Mucosa of descending colon (tissue), 3 donors: ENCODE measurements at regions not wholly inside any gene's neighbourhood (a gene's known extent, or its start where the extent isn't known, plus 50 kb on each side); places are given as distances from the start of the nearest gene placed in this dataset.

Experiments used
- ATAC-seq: fragments of 200-7000 bp; cut with Tn5 transposase; one replicate; pipeline ENCODE4 v1.9.1; 2020; ENCODE audit warnings: mild to moderate bottlenecking, moderate library complexity
- DNase-seq, 3 donors: peaks; one replicate each; pipeline ENCODE4 v3.0.0-alpha.2; 2020
- H3K36me3 ChIP-seq: fragments of 200-600 bp; one replicate; pipeline ENCODE4 v1.8.0; 2021; ENCODE audit warnings: low read depth, mild to moderate bottlenecking
- H3K4me1 ChIP-seq: fragments of 200-600 bp; one replicate; pipeline ENCODE4 v1.8.0; 2021; ENCODE audit warnings: low read depth, mild to moderate bottlenecking
- H3K4me3 ChIP-seq: fragments of 200-600 bp; one replicate; pipeline ENCODE4 v1.8.0; 2021; ENCODE audit warnings: mild to moderate bottlenecking
- H3K9me3 ChIP-seq: fragments of 200-600 bp; one replicate; pipeline ENCODE4 v1.8.0; 2021; ENCODE audit warnings: mild to moderate bottlenecking
- intact Hi-C, 2 donors: fragments of 100-400 bp; cut with DNase I in 1 of 2; cut with micrococcal nuclease in 1 of 2; formaldehyde crosslinking; loops; one replicate each; pipeline versions ENCODE4 v1.11.0 to v1.11.1; 2022; cut with DNase I, micrococcal nuclease
- TF ChIP-seq, protein P1 (sequence below): fragments of 200-600 bp; IDR thresholded peaks from one replicate; pipeline ENCODE4 v1.8.0; 2022; ENCODE audit warnings: antibody characterized with exemption, mild to moderate bottlenecking
- donor health status: DM: no; HTN: no; CAD: no; lungs with moderate emphysema.
- donor health status: DM: no; HTN: no; CAD: no.
- donor health status: DM: no; HTN: yes; CAD: no.

DNA sequence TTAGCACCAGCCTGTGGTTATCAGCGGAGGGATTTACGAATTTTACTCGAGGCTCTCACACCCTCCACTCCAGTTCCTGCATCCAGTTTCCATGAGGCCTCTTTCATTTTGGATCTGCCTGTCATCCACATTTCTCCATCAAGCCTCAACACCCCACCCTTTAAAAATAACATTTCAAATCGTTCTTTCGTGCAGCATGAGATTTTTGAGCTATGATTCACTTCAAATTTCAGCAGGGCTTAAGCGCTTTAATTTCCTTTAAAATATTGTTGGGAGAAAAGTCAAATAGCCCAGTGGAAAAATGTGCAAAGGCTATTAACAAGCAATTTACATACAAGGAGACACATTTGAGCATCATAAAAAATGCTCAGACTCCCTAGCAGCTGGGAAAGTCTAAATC, 103.2 kb downstream of the MSX2 start:
- ATAC-seq, result no peak

DNA sequence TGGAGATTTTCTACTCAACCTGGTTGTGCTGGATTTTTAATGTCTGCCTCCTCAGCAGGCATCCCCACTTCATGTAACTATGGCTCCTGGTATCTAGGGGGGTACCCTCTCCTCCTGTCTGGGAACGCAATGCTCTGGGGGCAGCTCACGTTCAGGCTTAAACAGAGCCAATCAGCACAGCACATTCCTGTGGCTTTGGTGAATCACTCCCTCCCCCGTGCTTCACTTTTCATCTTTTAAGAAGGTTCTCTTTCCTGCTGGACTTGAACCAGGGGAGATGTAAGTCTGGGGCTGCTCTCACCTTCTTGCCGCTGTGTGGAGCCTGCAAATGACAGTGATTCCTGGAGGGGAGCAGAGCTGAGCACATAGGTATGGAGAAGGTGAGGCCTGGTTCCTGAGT, 101.2 kb downstream of the MSX2 start:
- no peaks in the 10 kb centered on the region for H3K36me3 ChIP-seq
- no peaks in the 10 kb centered on the region for H3K4me1 ChIP-seq
- intact Hi-C loops, result no loop called here
- TF ChIP-seq, protein P1, sequence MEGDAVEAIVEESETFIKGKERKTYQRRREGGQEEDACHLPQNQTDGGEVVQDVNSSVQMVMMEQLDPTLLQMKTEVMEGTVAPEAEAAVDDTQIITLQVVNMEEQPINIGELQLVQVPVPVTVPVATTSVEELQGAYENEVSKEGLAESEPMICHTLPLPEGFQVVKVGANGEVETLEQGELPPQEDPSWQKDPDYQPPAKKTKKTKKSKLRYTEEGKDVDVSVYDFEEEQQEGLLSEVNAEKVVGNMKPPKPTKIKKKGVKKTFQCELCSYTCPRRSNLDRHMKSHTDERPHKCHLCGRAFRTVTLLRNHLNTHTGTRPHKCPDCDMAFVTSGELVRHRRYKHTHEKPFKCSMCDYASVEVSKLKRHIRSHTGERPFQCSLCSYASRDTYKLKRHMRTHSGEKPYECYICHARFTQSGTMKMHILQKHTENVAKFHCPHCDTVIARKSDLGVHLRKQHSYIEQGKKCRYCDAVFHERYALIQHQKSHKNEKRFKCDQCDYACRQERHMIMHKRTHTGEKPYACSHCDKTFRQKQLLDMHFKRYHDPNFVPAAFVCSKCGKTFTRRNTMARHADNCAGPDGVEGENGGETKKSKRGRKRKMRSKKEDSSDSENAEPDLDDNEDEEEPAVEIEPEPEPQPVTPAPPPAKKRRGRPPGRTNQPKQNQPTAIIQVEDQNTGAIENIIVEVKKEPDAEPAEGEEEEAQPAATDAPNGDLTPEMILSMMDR, result no peak
- ATAC-seq, result no peak
- no peak for DNase-seq
- no peak overlapping the region for H3K4me3 ChIP-seq
- no peaks in the 10 kb centered on the region for H3K9me3 ChIP-seq

More for the DNA sequence above, 103.2 kb downstream of the MSX2 start:
- TF ChIP-seq, protein P1, result no peak
- Histone ChIP-seq H3K4me3 (no peak overlapping the region), H3K36me3 (no peaks in the 10 kb centered on the region), H3K9me3 (no peaks in the 10 kb centered on the region), H3K4me1 (no peaks in the 10 kb centered on the region)
- no peak for DNase-seq
- intact Hi-C loops, result no loop called here

DNA sequence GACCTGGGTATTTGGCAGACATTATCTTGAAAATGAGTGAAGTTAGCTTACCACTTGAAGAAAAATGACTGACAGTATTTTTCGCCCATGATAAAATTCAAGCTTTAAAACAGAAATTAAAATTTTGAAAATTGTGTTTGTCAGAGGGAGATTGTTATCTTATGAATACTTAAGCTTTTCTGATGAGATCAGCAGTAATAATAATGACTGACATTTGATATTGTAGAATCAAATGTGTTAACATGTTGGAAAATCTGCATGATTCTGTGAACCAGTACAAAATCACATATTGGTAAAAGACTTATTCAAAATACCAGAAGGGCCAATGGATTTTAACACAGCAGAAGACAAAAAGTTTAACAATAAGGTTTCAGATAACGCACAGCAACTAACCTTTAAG, 94.0 kb downstream of the MSX2 start:
- ATAC-seq (no peak), DNase-seq (no peak)
- H3K4me1 ChIP-seq, result no peaks in the 10 kb centered on the region
- H3K4me3 ChIP-seq, result no peak overlapping the region
- intact Hi-C loops, result no loop called here
- no peaks in the 10 kb centered on the region for H3K9me3 ChIP-seq
- H3K36me3 ChIP-seq, result no peaks in the 10 kb centered on the region
- TF ChIP-seq, protein P1, result no peak

DNA sequence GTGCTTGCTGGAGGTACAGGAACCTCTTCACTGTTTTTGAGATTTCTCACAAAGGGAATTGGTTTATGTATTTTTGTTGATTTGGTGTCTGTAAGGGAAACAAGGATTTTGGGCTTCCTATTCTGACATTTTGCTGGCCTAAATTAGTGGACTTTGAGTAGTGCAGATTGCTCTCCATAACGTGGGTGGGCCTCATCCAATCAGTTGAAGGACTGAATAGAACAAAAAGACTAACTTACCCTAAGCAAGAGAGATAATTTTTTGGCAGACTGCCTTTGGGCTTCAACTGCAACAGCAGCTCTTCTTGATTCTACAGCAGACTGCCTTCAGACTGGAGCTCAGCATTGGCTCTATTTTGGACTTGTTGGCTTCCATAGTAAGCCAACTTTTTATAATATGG, 93.2 kb downstream of the MSX2 start:
- TF ChIP-seq, protein P1, result no peak
- no peaks in the 10 kb centered on the region for H3K36me3 ChIP-seq
- intact Hi-C loops, result no loop called here
- H3K9me3 ChIP-seq, result no peaks in the 10 kb centered on the region
- no peaks in the 10 kb centered on the region for H3K4me1 ChIP-seq
- ATAC-seq (no peak), DNase-seq (no peak)
- no peak overlapping the region for H3K4me3 ChIP-seq

DNA sequence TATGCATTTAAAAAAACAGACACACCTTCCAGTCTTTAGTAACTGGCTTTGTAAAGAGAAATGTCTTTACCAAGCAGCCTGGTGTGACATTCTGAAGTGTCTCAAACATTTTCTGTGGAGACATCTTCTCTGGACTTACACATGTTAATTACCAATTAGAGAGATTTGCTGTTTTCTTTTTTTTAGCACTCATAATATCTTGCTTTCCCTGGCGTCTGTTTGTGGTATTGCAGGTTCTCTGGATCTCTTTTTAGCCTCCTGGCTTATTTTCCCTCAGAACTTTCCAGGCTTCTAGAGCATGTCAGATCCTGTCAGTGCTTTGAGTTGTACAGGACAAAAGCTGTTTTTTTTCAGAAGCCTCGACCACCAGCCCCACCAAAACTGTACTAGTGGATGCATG, 92.5 kb downstream of the MSX2 start:
- H3K36me3 ChIP-seq, result no peaks in the 10 kb centered on the region

More for the DNA sequence above, 92.5 kb downstream of the MSX2 start:
- intact Hi-C loops, result no loop called here
- Histone ChIP-seq H3K4me3 (no peak overlapping the region), H3K4me1 (no peaks in the 10 kb centered on the region), H3K9me3 (no peaks in the 10 kb centered on the region)
- DNase-seq (no peak), ATAC-seq (no peak)
- TF ChIP-seq, protein P1, result no peak
